MCF 10A (cell line): ENCODE measurements at regions not wholly inside any gene's neighbourhood (a gene's known extent, or its start where the extent isn't known, plus 50 kb on each side); places are given as distances from the start of the nearest gene placed in this dataset.

ENCODE experiments used
- BruUV-seq: library from RNA; stranded (reverse); fragments of 400-500 nt; replicated peaks from 2 replicates; lab custom pipeline; 2021; lab: Mats Ljungman, UMichigan
- CTCF ChIA-PET: fragments of 300-600 bp; sonication (Branson Sonifier 250); formaldehyde crosslinking; extraction: SDS; loops from one replicate; lab custom pipeline; 2021; ENCODE audit warnings: antibody characterized with exemption, inconsistent platforms; lab: Yijun Ruan, JAX
- POLR2A ChIA-PET: fragments of 300-600, 350-650 bp; sonication (Branson Sonifier 250); formaldehyde crosslinking; extraction: SDS; loops from one replicate; lab custom pipeline; 2020; ENCODE audit warnings: antibody characterized with exemption, inconsistent platforms; lab: Yijun Ruan, JAX
- DNase-seq: peaks from one replicate; pipeline ENCODE4 v3.0.0-alpha.2; 2018; ENCODE audit not compliant: unreplicated experiment
- H3K27ac Mint-ChIP-seq: one replicate; pipeline ENCODE4 v1.8.0; 2022; ENCODE audit warnings: mild to moderate bottlenecking, low read depth, mixed read lengths; ENCODE audit not compliant: unreplicated experiment
- H3K27me3 Mint-ChIP-seq: one replicate; pipeline ENCODE4 v1.8.0; 2022; ENCODE audit warnings: mixed read lengths; ENCODE audit not compliant: insufficient read depth, unreplicated experiment
- H3K36me3 Mint-ChIP-seq: one replicate; pipeline ENCODE4 v1.8.0; 2022; ENCODE audit warnings: mild to moderate bottlenecking, moderate library complexity, mixed read lengths; ENCODE audit not compliant: insufficient read depth, unreplicated experiment
- H3K4me1 Mint-ChIP-seq: one replicate; pipeline ENCODE4 v1.8.0; 2022; ENCODE audit warnings: mixed read lengths; ENCODE audit not compliant: insufficient read depth, unreplicated experiment
- H3K4me3 Mint-ChIP-seq: one replicate; pipeline ENCODE4 v1.8.0; 2022; ENCODE audit warnings: mild to moderate bottlenecking, moderate library complexity, mixed read lengths; ENCODE audit not compliant: unreplicated experiment
- H3K9me3 Mint-ChIP-seq: one replicate; pipeline ENCODE4 v1.8.0; 2022; ENCODE audit warnings: mixed read lengths; ENCODE audit not compliant: unreplicated experiment
- CTCF ChIP-seq: fragments of 200-600 bp; IDR thresholded peaks from one replicate; pipeline ENCODE4 v1.8.0; 2022; ENCODE audit warnings: antibody characterized with exemption, mild to moderate bottlenecking; ENCODE audit not compliant: unreplicated experiment
- intact Hi-C: fragments of 100-400 bp; cut with micrococcal nuclease; formaldehyde crosslinking; loops from 2 replicates; pipeline ENCODE4 v1.14.1; 2022

DNA sequence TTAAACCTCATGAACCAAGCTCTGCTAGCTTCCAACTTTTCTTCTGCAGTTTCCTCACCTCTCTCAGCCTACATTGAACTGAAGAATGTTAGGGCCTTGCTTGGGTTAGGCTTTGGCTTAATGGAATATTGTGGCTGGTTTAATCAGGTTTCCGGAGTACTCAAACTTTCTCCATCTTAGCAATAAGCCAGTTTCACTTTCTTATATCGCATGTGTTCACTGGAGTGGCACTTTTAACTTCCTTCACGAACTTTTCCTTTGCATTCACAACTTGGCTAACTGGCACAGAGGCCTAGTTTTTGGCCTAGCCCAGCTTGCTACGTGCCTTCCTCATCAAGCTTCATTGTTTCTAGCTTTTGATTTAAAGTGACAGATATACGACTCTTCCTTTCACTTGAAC lies 81.0 kb upstream of the MAST4 start:
- H3K27me3 Mint-ChIP-seq, result no peaks in the 10 kb centered on the region
- TF ChIP-seq CTCF, result no peak
- intact Hi-C loops, result no loop called here
- H3K4me1 Mint-ChIP-seq, result no peaks in the 10 kb centered on the region
- no peak overlapping the region for H3K4me3 Mint-ChIP-seq
- ChIA-PET POLR2A (no interaction called here), CTCF (interaction anchor here (0.6 to 1.4 kb wide), 2 partner anchors 14 to 19 kb away, joined by 3 read pairs; no protein-coding TSS in a partner anchor)
- no TSS peak for BruUV-seq
- H3K27ac Mint-ChIP-seq, result no peak overlapping the region
- H3K9me3 Mint-ChIP-seq, result no peaks in the 10 kb centered on the region
- no peaks in the 10 kb centered on the region for H3K36me3 Mint-ChIP-seq
- DNase-seq, result no peak

- BruUV-seq, result no TSS peak
- Mint-ChIP-seq H3K9me3 (peaks cover 13% of the 10 kb centered on the region), H3K4me1 (no peaks in the 10 kb centered on the region), H3K27me3 (no peaks in the 10 kb centered on the region), H3K27ac (no peak overlapping the region), H3K4me3 (no peak overlapping the region), H3K36me3 (no peaks in the 10 kb centered on the region)
- intact Hi-C loops, result no loop called here
- POLR2A ChIA-PET, result no interaction called here
- TF ChIP-seq CTCF, result no peak
- no peak for DNase-seq
- CTCF ChIA-PET, result interaction anchor here (0.7 kb wide), 1 partner anchor 19 kb away, joined by 3 read pairs; no protein-coding TSS in a partner anchor
Measured at GRCh38 chr5:66516550-66516949, 79.6 kb upstream of the MAST4 start.

- no peak for TF ChIP-seq CTCF
- Mint-ChIP-seq H3K4me1 (no peaks in the 10 kb centered on the region), H3K36me3 (no peaks in the 10 kb centered on the region), H3K27ac (no peak overlapping the region), H3K27me3 (no peaks in the 10 kb centered on the region), H3K4me3 (no peak overlapping the region), H3K9me3 (peaks cover 14% of the 10 kb centered on the region)
- CTCF ChIA-PET, result no interaction called here
- BruUV-seq, result no TSS peak
- intact Hi-C loops, result no loop called here
- DNase-seq, result no peak
- POLR2A ChIA-PET, result no interaction called here
Measured at GRCh38 chr5:66517351-66517750, 78.8 kb upstream of the MAST4 start.

- intact Hi-C loops, result no loop called here
- DNase-seq, result no peak
- ChIA-PET CTCF (no interaction called here), POLR2A (no interaction called here)
- no peaks in the 10 kb centered on the region for H3K4me1 Mint-ChIP-seq
- H3K36me3 Mint-ChIP-seq, result no peaks in the 10 kb centered on the region
- H3K27me3 Mint-ChIP-seq, result no peaks in the 10 kb centered on the region
- no peak overlapping the region for H3K4me3 Mint-ChIP-seq
- H3K27ac Mint-ChIP-seq, result no peak overlapping the region
- no peak for TF ChIP-seq CTCF
- BruUV-seq, result no TSS peak
- peaks cover 14% of the 10 kb centered on the region for H3K9me3 Mint-ChIP-seq
Measured at GRCh38 chr5:66518052-66518451, 78.1 kb upstream of the MAST4 start.
